GM21360 (cell line): ENCODE measurements at regions not wholly inside any gene's neighbourhood (a gene's known extent, or its start where the extent isn't known, plus 50 kb on each side); places are given as distances from the start of the nearest gene placed in this dataset.
"Not testable (repeated sequence)": the region's sequence is repeated elsewhere in the genome, so short reads cannot be mapped to it uniquely, and the experiment has no call there.

Experiments
- ATAC-seq: cut with Tn5 transposase; IDR thresholded peaks from one replicate; pipeline ENCODE4 v1.9.1; 2021; ENCODE audit warnings: mild to moderate bottlenecking, moderate library complexity; ENCODE audit not compliant: unreplicated experiment

DNA sequence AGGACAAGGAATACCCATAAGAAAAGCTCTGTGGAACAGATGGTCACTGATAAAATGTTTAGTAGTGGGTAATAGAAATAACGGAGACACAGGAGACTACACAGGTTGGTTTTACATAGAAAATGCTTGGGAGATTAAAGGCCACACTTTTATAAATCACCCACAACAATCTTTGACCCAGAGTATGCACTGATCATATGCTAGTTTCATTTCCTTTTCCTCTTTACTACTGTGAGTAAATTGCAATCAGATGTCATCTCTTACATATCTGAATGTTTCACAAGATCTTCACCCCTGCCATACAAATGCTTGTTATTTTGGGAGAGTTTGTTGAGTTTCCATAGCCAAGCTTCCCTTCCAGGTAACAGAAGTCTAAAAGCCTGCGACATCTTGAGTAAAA lies 978.4 kb upstream of the KLHL29 start:
- no peak for ATAC-seq

DNA sequence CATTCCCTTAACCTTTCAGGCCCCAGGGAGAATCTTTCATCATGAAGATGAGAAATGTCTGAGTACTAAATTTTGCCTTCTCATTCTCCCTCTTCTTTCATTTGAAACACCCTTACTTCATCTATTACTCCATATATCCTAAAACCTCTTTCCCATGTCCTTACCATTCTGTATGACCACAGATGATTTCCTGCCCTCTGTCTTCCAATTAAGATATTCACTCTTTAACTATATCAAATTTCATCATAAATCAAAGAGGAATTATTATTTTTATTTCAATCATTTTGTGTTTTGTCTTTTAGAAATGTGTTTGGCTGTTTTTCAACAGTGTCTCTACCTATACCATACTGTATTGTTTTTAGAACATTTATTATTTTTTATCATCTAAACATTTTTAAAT lies 964.9 kb upstream of the KLHL29 start:
- no peak for ATAC-seq

GRCh38 chr2:22442051-22442450 lies 942.9 kb upstream of the KLHL29 start:
- ATAC-seq: no peak

- ATAC-seq: no peak
Measured at GRCh38 chr2:22444281-22444680, 940.7 kb upstream of the KLHL29 start.

GRCh38 chr2:22449696-22450095 lies 935.3 kb upstream of the KLHL29 start:
- ATAC-seq: no peak

GRCh38 chr2:22450831-22451230 lies 934.1 kb upstream of the KLHL29 start:
- no peak for ATAC-seq

- ATAC-seq: no peak
Measured at GRCh38 chr2:22454826-22455485, 930.0 kb upstream of the KLHL29 start.

GRCh38 chr2:22458440-22458839 lies 926.5 kb upstream of the KLHL29 start:
- no peak for ATAC-seq

GRCh38 chr2:22475103-22475502 lies 909.9 kb upstream of the KLHL29 start:
- ATAC-seq: not testable (repeated sequence)

GRCh38 chr2:22478329-22478728 lies 906.6 kb upstream of the KLHL29 start:
- ATAC-seq: no peak

GRCh38 chr2:22481486-22482259 lies 903.3 kb upstream of the KLHL29 start:
- no peak for ATAC-seq

GRCh38 chr2:22483036-22483435 lies 901.9 kb upstream of the KLHL29 start:
- no peak for ATAC-seq

- ATAC-seq: no peak
Measured at GRCh38 chr2:22485486-22485885, 899.5 kb upstream of the KLHL29 start.

DNA sequence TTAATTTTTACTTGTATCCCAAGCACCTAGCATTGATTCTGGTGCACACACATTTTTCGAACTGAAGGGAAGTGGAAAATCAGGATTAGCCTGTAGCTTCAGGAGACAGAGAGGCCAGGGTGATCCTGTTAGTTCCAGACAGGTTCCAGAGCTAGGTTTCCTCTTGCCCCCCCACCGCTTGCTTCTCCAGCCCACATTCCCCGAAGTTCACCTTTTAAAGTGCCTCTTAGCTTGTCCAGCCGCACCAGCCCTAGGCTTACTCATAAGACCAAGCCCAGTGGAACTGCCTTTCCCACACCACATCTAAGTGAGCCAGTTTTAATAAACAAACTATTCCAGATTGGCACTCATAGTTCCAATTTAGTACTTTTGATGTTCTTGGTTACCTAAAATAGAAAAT lies 898.6 kb upstream of the KLHL29 start:
- ATAC-seq: no peak

DNA sequence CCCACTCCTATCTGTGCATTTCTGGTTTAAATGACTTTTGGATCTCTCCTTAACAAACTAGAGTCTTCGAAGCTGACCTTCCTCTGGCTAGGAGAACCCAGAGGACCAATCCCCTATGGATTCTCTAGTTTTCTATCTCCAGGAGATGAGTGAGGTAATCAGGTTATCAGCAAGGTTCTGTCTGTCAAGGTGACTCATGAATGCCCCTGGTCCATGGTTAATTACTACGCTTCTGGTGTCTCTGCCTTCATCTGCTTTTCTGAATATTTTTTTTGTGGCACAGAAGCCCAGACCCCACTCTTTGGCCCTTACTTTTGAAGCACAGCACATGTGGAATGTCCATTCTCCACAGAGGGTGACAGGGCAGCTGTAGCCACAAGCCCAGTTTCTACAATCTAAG lies 897.9 kb upstream of the KLHL29 start:
- no peak for ATAC-seq

DNA sequence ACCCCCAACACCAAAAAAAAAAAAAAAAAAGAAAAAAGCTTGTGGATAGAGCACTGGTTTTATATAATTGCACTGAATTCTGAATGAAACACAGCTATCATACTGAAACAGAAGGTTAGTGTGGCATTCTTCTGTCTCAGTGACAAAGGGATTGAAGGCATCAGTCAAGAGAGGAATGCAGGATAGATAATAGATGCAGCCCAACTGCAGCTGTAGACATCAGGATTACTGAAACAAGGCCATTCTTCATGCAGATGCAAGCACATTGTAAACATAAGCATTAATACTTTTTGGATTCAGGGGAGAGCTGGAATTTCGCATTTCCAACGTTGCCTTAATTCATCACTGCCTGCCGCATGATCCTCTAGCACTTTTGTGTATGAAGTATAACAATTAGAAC lies 897.4 kb upstream of the KLHL29 start:
- no peak for ATAC-seq

- no peak for ATAC-seq
Measured at GRCh38 chr2:22491442-22491841, 893.5 kb upstream of the KLHL29 start.

DNA sequence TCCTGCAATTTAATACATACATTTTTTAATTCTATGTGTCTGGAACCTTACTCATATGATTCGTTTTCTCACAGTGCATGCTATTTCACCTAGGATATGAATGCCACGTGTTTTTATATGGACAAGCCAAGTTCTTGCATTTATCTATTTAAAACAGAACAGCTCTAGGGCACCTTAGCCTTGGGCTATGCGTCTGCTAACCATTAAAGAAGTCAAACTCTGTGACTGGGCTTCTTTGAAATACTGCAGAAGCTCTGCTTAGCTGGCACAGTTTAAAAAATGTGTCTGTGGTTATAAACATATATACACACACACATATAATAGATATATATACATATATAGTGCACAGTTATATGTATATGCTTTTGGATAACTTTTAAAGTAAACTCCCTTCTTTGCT lies 890.8 kb upstream of the KLHL29 start:
- ATAC-seq: no peak

DNA sequence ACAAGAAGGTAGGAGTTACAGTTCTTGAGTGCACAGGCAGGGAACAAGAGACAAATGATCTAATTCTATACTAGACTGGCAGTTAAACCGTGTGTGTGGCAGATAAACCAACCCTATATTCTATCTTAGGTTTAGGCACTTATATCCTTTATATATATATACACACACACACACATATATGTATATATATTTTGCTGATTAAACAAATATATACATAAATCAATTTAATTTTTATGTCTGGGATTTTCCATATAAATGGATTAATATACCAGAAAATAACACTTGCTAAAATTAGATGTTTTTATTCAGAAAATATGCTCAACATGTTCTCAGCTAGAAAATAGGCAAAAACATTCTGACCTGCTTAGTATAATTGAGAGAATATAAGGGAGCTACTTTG lies 887.9 kb upstream of the KLHL29 start:
- ATAC-seq: no peak

DNA sequence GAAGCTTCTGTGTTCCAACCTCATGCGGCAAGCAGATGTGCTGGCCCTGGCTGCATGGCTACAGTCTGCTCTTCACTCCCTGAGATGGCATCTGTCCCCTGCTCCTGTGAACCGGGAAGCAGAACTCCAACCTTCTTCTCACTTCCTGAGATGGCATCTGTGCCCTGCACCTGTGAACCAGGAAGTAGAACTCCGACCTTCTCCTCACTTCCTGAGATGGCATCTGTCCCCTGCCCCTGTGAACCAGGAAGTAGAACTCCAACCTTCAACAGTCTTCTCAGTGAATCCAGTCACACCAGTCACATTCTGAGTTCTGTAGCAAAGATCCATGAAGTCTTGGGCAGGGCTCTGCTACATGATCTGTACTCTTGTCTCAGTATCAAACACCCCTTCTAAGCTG lies 887.2 kb upstream of the KLHL29 start:
- no peak for ATAC-seq

- ATAC-seq: no peak
Measured at GRCh38 chr2:22499082-22499839, 885.7 kb upstream of the KLHL29 start.

- ATAC-seq: no peak
Measured at GRCh38 chr2:22500555-22500935, 884.4 kb upstream of the KLHL29 start.
